ENCODE measurements at regions not wholly inside any gene's neighbourhood (a gene's known extent, or its start where the extent isn't known, plus 50 kb on each side); places are given as distances from the start of the nearest gene placed in this dataset.

DNA sequence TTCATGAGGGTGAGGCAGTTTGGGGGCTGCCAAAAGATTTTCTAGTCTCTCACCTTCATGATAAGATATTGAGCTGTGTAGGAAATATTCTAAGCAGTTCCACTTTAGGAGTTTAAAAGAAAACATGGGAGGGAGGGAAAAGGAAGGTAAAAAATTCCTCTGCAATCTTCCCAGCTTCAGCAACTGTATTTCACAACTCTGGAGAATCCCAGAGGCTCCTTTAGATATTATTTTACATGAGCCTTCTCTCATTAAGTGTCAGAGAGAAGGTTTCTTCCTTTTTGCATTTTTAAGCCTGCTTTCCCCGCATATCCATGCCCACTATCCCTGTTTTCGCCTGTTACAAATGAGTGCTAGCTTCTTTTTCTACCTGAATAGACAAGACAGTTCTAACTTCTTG is 289.4 kb downstream of the CHRM3 start:
- DNase-seq (ENCODE audit: low read depth in 4 of 4, low spot score in 3 of 4) = no peak

DNA sequence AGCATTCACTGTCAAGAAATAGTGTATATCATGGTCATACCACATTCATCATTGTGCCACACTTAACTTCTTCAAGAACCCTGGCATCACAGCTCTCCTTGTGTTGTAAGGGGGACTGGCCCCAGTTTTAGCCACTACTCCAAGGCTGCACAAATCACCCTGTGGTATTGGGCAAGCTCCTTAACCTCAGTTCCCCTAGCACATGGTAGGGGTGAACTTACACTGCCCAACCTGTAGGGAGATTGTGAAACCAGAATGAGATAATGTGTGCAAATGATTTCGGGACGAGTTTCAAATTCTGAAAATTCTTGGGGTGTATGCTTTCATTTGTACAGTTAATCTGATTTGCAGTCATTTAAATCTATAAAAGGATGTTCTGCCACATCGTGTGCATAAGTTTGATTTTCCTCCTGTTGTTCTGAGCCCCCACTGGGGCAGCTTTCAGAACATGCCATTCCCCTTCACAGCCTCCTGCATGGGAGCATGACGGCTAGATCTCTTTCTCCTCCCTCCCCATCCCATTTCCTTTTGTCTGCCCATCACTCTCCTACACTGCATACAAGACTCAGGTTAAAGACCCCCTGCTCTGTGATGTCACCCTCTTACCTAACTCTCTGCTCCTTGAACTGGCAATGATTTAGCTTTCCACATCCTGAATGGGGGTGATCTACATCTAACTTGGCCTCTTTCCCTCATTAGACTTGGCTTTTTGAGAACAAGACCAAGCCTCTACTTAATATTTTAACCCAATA is 290.3 kb downstream of the CHRM3 start:
- DNase-seq (ENCODE audit: low read depth in 4 of 4, low spot score in 3 of 4) = no peak

DNA sequence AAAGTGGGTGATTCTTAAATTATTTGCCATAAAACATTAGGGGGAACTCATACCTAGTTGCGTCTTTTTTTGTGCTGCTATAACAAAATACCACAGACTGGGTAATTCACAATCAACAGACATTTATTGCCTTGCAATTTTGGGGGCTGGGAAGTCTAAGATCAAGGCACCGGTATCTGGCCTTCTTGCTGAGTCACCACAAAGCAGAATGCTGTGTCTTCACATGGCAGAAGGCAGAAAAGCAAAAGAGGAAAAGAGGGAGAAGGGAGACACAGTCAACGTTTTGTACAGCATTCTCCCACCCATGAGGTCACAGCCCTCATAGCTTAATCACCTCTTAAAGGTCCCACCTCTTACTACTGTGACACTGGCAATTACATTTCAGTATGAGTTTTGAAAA is 291.0 kb downstream of the CHRM3 start:
- no peak for DNase-seq (ENCODE audit: low read depth in 4 of 4, low spot score in 3 of 4)

DNA sequence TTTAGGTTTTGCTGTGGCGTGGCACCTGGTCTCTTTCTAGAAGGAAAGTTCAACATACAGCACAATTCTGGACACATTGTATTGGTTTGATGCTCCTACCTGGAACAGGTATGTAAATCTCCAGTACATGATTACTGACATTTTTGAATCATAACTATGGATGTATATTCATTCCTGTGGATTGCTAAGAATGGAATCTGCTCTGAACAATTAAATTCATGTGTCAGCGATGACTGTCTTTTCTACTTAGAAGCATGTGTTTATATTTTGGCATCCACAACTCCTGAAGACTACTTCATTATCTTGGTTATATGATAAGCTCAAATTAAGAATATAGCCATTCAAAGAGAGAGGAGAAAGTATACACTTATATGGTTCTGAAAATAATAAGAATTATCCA is 291.8 kb downstream of the CHRM3 start:
- DNase-seq (ENCODE audit: low read depth in 4 of 4, low spot score in 3 of 4) = no peak

DNA sequence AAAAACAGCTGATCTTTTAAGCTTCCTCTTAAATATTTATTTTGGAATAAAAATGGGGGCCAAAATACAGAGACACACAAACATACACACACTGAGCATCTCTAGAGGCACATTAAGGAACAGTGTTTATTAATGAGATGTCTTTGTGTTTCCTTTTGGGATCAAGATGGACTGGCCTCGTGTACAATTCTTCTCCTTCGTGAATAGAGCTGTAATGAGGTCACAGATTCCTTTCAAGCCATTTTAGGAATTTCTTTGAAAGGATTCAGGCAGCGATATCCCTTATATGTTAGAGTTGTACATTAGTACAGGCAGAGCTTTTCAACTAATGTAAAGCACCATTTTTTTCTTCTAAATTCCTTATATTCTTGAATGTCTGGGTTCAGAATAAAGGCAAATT is 295.7 kb downstream of the CHRM3 start:
- DNase-seq (ENCODE audit: low read depth in 4 of 4, low spot score in 3 of 4) = peak in 1 of 4 donors; percentile 2

DNA sequence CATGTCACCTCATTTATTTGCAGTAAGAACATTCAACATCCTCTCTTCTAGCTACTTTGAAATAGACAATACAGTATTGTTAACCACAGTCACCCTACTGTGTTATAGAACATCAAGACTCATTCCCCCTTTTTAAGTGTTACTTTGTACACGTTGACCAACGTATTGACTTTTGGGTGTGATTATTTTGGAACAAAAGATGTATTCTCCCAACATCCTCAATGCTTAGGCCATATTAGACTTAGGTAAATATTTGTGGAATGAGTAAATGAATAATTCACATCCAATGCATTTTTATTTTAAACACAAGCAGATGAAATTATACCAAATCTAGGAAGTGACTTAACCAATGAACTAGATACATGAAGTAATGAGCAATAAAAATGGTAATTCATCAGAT is 296.6 kb downstream of the CHRM3 start:
- DNase-seq (ENCODE audit: low read depth in 4 of 4, low spot score in 3 of 4) = no peak

DNA sequence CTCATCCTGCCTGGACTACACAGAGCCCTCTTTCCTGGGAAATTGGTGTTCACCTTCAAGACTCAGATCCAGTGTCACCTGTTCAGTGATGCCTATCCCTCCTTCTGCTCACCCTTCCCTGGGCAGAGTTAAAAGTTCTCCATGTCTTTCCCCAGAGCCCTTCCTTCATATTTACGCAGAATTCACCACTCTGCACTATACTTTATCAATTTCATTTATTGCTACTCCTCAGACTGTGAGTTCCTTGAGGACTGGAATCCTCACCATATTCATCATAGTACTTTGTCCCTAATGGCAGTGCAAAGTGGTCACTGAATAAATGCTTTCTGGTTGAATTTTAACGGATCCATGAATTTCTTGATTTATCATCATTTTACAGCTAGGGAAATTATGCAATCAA is 300.0 kb downstream of the CHRM3 start:
- no peak for DNase-seq (ENCODE audit: low read depth in 4 of 4, low spot score in 3 of 4)

DNA sequence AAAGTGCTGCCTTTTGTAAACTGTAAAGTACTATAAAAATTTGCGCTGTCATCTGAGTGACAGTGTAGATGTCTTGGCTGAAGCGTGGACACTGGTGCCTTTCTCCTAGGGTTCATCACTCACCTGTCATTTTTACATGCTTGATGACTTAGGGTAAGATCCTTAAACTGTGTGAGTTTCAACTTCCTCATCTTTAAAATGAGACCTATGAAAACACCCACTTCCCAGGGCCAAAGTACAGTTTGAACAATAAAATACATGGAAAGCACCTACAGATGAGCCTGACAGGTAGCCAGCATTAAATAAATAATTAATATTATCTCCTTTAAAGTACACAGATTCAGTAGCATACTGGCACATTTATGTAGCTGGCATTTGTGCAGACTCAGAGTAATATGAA is 309.9 kb downstream of the CHRM3 start:
- no peak for DNase-seq (ENCODE audit: low read depth in 4 of 4, low spot score in 3 of 4)

DNA sequence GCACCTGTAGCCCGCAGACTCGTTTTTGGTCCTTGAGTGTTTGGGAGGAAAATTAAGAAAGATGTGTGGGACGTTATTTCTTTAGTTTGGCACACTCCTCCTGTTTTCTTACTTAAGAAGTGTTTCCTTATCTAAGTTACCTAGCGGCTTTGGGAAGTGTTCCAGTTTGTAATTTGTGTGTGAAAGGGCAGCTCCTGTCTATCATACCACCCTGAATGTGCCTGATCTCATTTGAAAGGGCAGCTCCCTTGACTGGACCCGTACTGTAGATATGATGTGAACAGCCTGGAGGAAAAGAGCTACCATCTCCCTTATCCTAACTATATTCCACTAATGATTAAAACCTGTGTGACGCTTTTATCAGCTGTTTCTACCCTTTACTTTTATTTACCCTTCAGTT is 314.3 kb downstream of the CHRM3 start:
- no peak for DNase-seq (ENCODE audit: low read depth in 4 of 4, low spot score in 3 of 4)

DNA sequence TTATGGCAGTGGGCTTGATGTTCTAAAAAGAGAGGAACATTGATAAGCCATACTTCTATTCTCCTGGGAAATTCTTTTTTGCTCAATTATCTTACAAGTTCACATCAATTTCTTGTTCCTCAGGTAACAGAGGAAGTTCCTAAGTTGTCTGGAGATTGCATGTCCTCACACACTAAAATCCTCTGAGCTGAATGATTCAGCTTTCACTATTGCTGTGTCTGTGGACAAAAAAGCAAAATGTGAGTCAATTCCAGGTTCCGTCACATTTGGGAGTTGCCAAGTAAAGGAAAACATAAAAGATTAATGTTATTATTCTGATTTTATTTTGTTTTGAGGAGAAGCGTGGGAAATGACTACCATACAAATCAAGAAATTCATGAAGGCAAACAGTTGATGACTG is 316.7 kb downstream of the CHRM3 start:
- no peak for DNase-seq (ENCODE audit: low read depth in 4 of 4, low spot score in 3 of 4)

DNA sequence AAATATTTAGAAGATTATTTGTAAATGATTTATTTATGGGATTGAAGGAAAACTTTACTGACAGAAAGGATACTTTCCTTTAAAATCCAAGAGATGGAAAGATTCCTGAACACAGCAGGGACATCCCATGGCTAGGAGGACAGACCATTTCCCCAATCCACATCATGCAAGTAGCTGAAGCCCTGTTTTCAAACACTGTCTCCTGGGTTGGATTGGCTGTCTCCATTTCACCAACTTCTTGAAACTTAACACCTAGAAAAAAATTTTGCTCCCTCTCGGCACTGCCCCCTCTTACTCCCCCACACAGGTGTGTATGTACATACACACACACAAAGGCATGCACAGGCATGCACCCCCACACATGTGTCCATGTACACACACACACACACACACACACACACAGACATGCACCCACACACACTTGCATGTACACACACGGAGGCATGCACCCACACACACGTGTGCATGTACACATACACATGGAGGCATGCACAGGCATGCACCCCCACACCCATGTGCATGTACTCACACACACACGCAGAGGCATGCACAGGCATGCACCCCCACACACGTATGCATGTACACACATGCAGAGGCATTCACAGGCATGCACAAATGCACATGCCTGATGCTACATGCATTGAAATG is 320.0 kb downstream of the CHRM3 start:
- no peak for DNase-seq (ENCODE audit: low read depth in 4 of 4, low spot score in 3 of 4)

DNA sequence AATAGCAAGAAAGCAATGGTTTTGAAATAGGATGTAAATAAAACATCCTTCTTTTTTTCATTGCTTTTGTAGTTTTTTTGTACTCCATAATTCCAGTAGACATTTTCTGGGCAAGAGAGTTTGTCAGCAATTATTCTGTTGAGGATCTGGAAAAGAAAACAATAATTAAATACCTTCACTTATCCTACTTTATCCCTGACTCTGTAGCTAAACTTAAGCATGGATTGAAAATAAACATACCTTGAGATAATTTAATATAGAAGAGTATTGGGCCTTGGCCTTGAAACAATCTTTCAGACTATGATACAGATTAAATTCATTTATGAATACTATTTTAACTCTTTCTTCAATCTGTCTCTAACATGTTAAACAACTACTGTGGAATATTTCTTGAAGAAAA is 321.2 kb downstream of the CHRM3 start:
- DNase-seq (ENCODE audit: low read depth in 4 of 4, low spot score in 3 of 4) = peak in 3 of 4 donors; percentile 8 to 28 (median 10)

DNA sequence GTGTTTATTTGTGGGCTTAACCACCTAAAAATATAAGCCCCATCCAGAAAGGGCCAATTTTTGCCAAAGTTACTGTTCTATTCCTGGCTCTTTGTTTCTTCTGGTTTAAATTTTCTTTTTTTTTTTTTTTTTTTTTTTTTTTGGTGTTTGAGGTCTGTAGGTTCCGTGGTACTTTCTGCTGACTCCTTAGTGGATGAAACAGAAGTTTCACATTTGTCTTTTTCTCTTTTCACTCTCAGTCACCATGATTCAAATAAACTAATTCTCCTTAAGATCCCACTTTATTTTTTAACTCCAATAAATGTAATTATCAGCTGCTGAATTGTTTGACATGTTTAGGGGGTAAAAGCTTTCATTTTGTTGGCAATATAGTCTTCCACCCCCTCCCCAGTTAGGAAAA is 322.3 kb downstream of the CHRM3 start:
- DNase-seq (ENCODE audit: low read depth in 4 of 4, low spot score in 3 of 4) = no peak

DNA sequence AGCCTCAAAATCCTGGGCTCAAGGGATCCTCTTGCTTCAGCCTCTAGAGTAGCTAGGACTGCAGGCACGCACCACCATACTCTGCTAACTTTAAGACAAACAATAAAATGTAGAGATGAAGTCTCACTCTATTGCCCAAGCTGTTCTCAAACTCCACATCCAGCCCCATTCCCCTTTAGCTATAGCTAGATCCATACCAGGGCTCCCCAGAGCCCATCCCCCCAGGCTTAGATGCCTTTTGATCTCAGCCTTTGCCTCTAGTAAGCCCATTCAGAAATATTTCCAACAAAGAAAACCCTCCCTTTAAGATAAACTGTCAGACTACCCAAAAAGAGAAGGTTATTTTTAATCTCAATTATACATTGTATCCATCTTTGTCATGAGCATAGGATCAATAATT is 325.4 kb downstream of the CHRM3 start:
- DNase-seq (ENCODE audit: low read depth in 4 of 4, low spot score in 3 of 4) = no peak

DNA sequence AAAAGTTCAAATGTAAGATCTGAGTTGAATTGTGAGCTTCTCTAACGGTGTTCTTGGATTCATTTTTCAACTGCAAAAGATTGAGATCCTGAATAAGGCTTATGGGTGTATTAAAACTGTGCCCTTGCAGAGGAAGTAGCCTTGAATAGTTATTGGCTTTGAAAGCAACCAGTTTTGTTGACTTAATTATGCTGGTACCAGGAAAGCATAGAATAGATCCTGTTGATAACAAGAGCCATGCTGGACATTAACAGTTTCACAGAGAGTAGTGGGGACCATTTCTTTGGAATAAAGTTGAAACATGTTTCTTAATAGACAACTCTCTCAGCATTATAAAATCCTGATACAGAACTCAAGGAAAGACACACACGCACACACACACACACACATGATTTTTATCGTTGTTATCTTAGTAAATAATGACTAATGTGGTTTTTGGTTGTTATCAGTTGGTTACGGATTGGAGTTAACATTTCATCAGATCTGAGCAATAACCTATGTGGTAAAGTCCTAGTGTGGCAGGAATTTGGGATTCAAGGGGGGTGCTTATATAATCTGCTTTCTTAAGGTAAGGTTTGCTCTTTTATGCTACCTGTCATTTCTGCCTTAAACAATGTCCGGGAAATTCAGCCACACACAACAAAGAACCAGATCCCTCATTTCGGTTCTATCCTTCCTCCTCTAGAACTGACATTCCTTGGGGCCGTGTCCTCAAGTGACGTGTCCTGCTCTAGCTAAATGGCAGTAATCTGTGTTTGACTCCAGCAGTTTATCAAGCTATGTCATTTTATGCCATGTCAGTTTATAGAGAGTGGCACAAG is 330.9 kb downstream of the CHRM3 start:
- DNase-seq (ENCODE audit: low read depth in 4 of 4, low spot score in 3 of 4) = no peak

DNA sequence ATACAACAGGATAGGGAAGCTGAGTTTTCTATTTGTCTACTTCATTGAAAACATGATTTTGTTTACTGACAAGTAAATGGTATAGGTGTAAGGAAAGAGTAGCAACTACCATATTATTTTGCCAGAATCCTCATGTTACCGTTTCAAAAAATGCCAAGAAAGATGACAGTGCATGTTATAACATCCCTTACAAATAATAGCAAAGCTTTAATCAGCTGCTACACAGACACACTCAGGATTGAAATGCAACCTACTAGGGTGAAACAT is 331.5 kb downstream of the CHRM3 start:
- DNase-seq (ENCODE audit: low read depth in 4 of 4, low spot score in 3 of 4) = no peak

DNA sequence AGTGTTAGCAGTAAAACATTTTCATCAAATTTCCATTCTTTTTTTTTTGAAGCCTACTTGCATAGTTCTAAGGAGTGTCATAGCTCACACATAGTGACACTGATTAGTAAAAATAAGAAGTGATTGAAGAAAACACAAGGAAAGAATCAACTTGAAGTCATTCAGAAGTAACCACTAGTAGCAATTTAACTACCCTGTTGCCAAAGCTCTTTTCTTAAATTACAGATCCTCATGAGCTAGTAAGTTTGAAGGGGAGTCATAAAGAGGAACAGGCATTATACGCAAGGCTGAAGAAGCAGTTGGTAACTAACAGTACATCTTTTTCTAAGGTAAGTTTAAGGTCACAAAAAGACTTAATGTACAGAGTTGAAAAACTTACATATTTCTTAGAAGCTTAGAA is 332.2 kb downstream of the CHRM3 start:
- no peak for DNase-seq (ENCODE audit: low read depth in 4 of 4, low spot score in 3 of 4)

DNA sequence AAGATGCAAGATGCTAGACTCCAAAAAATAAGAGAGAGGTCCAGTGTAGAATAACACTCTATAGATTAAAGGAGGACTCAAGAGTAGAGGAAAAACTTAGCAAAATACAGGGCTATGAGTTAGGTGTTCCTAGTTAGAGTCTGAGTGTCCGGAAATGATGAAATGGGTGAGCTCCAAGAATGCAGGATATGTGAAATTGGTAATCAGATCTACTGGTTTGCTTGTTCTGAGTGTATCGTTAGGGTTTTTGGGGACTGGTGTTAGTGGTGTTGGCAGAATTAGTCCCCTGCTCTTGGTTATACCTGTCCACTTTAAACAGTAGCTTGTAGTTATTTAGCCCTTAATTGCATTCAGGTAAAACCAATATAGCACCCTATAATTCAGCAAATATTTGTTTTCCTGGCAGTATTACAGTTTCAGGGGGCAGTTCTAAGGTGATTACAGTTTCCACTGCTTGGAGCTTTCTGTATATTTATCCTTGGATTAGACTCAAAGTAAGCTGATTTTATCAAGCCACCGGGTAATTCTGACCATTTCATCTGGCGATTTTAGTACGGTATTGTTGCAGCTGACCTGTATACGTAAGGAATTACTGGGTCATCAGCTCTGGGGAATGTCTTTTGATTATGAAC is 332.7 kb downstream of the CHRM3 start:
- DNase-seq (ENCODE audit: low read depth in 4 of 4, low spot score in 3 of 4) = no peak

DNA sequence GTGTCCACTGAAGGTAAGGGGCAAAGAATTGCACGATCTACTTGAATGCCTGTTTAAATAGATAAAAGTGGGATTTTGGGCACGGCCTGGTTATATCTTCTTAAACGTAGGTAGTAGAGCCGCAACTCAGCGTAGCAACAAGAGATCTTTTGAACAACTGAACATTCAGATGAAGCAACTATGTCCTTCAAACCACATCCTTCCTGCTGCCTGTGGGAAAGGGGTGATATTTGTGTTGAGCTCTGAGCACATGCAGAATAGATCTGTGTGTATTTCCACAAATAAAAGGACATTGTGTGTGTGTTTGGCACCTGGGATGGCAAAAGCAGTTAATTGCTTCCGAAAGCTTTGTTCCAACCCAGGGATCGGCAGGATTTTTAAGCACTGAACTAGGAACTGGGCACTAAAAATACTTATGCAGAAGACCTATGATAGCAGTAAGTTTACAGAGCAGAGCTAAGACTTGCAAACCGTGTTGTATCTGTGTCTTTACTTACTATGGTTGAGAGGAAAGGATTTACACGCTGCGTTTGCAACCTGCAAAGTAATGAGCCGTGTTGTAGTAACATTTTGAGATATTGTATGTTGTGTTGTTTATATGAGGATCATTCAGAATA is 333.4 kb downstream of the CHRM3 start:
- no peak for DNase-seq (ENCODE audit: low read depth in 4 of 4, low spot score in 3 of 4)

DNA sequence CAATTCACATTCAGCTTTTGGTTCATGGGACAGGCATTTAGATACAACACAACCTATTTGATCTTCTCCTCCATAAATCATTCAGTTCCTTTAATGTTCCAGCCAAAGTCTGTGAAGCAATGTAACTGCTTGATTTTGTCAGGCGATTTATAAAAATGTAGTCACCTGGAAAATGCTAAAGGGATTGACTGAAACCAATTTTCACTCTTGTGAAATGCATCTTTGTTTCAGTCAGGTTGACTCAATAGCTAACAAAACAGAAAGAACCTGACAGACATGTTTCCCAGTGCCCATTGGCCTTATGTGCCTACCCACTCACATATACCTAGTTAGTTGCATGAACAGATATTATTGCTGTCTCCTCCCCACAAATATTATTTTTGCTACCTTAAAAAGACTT is 335.7 kb downstream of the CHRM3 start:
- DNase-seq (ENCODE audit: low read depth in 4 of 4, low spot score in 3 of 4) = no peak

DNA sequence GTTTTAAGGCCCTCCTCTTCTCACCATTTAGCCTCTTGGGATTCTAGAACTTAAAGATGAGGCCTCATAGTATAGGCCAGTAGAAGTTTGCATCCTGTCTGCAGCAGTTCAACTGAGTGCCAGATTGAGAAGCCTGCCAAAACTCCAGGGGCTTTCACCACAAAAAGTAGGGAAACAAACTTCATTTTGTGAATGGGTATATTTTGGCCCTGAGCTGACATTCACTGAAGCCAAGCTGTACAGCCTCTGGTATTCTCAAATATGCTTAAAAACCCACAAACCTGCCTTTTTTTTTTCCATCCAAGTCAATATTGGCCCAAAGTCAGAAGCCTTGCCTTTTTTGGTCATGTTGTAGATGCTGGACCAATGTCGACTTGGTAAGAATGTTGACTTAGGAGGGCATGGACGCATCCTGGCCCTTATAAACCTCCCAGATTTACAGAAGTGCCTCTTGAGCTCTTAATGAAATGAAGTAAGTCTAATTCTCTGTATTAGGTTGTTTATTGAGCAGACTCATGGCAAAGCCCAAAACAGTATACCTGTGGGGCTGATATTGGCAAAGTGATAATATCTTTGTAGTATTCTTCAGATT is 337.5 kb downstream of the CHRM3 start:
- no peak for DNase-seq (ENCODE audit: low read depth in 4 of 4, low spot score in 3 of 4)

Data from right renal pelvis (tissue), 4 donors.